ENCODE measurements at regions not wholly inside any gene's neighbourhood (a gene's known extent, or its start where the extent isn't known, plus 50 kb on each side); places are given as distances from the start of the nearest gene placed in this dataset.
"Not testable (repeated sequence)": the region's sequence is repeated elsewhere in the genome, so short reads cannot be mapped to it uniquely, and the experiment has no call there.

DNA sequence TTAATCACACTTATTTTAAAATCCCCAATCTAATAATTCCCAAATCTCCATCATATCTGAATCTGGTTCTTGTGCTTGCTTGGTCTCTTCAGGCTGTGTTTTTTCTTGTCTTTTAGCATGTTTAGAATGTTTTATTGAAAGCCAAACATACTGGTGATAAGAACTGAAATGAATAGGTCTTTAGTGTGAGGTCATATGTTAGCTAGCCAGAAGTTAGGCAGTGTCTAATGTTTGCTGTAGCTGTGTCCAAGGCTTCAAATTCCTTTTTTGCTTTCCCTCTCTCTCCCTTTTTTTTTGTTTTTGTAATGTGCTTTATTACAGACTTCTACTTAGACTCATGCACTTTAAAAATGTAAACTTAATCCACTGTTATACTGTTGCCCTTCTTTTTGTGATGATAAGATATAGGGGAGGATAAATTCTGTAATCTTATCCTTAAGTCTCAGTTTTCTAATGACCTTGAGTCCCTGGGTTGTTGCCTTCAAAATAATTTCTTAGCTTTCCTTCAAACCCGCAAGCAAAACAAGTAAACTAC is 725.1 kb downstream of the BRINP3 start:
- no peak for DNase-seq (ENCODE audit: low spot score)

DNA sequence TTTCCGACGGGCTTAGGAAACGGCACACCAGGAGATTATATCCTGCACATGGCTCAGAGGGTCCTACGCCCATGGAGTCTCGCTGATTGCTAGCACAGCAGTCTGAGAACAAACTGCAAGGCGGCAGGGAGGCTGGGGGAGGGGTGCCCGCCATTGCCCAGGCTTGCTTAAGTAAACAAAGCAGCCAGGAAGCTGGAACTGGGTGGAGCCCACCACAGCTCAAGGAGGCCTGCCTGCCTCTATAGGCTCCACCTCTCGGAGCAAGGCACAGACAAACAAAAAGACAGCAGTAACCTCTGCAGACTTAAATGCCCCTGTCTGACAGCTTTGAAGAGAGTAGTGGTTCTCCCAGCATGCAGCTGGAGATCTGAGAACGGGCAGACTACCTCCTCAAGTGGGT is 722.6 kb downstream of the BRINP3 start:
- DNase-seq (ENCODE audit: low spot score), result not testable (repeated sequence)

DNA sequence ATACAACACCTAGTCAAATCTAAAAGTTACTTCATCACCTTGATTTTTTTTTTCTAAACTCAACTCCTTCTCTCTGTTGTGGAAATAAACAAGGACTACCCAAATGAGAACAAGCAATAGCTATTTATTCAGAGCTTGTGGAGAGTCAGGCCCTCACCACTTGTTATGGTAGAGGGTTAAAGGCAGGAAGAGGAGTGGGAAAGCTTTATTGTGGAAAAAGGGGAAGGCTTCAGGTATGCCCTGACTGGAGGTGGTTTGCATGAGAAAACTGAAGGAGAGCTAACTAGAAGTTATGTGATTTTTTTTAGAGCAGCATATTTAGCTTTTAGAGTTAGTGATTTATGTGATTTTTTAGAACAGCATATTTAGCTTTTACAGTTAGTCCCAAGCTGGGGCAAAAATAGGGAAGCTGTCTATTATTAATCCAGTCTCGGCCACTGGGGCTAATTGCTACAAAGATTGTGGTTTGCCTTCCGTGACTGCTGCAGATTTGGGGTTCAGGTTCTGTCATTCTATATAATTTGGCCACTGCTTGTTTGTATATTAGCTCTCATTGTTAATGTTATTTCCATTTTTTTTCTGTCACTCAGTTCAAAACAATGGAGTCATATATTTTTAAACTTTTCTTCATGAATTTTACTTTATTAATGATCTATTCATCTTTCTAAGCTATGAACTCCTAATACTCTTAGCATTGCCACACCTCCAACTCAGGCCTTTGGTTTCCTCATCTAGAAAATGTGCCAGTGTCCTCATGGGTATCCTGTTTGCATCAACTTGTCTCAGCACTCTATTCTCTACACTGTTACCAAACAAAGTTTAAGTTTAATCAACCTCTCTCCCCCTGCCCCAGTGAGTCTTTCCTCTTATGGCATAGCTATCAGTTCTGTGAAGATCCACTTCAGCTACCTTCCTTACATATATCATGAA is 713.0 kb downstream of the BRINP3 start:
- DNase-seq (ENCODE audit: low spot score), result no peak

DNA sequence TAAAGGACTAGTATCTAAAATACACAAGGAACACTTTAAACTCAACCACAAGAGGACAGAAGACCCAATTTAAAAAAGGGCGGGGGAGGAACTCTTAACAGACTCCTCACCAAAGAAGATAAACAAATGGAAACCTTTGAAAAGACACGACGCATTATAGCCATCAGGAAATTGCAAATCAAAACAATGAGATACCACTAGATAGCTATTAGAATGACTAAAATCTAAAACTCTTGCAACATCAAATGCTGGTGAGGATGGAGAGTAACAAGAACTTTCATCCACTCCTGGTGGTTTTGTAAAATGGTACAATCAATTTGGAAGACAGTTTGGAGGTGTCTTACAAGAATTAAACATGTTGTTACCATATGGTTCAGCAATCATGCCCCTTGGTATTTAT is 708.2 kb downstream of the BRINP3 start:
- DNase-seq (ENCODE audit: low spot score), result no peak

DNA sequence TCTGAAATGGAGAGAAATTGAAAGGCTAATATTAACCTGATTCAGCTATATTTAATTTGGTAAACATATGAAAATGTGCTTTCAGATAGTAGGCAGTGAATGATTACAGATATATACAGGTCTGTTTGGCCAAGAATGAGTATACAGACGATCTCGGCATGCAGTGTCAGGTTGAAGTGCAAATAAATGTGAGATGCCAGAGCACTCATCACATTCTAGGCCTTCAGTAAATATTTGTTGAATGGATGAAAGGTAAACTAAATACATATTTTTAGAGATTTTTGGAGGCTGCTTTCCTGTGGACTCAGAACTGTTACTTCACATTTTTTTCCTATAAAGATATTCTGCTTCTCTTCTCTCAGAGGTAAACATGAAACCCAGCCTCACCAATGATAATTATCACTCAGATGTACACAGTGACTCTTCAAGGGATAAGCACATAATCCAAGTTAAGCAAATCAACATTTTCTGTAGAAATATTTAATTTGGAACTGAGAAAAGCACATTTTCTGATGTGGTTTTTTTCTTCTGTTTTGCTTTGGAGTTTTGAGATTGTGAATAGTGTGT is 702.9 kb downstream of the BRINP3 start:
- DNase-seq (ENCODE audit: low spot score), result no peak

DNA sequence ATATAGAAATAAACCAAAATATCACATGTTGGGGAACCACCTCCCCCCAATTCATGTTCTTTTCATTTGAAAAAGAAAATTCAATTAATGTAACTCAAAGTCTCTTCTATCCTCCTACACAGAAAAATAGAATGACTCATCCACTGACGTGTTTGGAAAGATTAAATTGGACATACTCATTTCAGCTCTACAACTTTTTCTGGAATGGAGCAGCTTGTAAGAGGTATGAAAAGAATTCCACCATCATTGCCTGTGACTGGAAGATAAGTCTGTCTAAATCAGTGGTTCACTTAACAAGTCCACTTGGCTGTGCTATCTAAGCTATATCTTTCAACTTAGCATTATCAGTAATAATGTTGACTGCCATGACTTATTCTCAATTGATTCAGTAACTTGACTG is 702.3 kb downstream of the BRINP3 start:
- no peak for DNase-seq (ENCODE audit: low spot score)

DNA sequence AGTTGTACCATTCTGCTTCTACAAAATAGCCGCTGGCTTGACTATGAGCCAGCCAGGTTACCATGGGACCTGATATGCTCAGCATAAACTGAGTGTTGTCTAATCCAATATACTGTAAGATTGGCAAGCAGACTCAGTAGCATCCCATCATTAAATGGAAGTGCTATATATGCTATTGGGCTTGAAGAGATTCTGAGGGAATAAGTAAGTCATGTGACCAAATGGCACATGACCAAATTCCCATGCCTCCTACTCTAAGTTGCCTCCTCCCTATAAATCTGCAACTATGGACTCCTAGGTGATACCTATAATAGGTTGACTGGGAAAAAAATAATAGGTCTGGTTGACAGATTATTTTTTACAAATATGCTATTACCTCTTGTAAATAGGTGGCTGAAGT is 698.6 kb downstream of the BRINP3 start:
- no peak for DNase-seq (ENCODE audit: low spot score)

DNA sequence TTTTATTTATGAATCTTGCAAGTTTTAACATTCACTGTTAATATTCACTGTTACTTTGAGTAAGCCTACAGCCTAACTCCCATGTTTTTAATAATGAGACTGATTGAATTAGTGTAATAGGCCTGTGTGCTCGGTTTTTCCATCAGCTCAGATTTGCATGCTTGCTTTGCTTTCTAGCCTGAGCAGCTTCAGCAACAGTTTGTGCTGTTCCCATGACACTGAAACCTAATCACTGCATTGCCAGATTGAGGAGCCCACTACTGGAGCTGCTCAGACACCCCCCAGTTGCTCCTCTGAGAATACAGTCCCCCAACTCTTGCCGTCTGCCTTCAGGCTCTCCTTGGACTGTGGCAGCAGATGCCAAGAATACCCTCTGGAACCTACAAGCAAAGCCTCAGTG is 695.4 kb downstream of the BRINP3 start:
- DNase-seq (ENCODE audit: low spot score), result no peak

DNA sequence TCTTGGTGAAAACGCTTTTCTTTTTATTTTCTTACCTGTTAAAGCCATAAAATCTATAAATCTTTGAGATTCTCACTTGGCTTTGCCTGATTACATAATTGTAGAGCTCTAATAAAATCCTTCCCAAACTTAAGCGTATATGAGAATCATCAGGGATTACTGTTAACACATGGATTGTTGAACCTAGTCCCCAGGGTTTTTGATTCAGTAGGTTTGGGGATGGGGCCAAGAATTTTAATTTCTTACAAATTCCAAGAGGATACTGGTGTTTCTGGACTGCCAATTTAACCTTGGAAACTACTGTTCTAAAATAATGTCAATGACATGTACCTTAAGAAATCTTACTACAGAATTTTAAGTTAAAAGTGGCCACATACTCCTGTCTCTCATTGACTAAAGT is 694.2 kb downstream of the BRINP3 start:
- no peak for DNase-seq (ENCODE audit: low spot score)

DNA sequence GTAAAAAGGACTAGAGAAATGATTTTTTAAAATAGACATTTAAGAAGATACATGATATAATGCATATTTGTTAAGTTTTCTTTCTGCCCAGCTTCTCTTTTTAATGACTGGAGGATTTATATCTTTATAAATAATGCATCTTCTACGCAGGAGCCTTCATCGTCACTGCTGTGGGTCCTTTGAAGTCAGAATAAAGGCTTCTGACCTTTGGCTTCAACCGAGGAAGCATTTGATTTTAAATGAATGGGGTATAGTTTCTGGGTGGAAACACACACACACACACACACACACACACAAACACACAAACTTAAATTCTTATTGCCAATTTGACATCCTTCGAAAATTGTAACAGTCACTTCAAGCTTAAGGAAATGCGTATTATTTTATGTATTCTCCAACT is 690.9 kb downstream of the BRINP3 start:
- no peak for DNase-seq (ENCODE audit: low spot score)

DNA sequence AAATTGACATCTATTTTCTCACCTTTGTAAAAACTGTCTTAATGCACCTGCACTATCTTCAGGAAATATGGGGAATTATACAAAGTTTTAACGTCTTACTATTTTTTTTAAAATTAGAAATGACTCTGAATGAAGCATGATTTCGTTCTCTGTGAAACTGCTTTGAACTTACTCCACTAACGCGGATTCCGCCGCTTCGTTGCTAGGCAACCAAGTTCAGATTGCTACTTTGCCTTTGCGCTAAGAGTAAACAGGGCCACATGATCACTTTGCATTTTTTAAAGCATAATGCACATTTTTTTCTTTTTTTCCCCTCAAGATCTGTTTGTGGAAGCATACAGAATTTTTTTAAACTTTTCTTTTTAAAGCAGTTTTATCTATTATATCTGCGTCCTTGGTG is 690.5 kb downstream of the BRINP3 start:
- DNase-seq (ENCODE audit: low spot score), result no peak

DNA sequence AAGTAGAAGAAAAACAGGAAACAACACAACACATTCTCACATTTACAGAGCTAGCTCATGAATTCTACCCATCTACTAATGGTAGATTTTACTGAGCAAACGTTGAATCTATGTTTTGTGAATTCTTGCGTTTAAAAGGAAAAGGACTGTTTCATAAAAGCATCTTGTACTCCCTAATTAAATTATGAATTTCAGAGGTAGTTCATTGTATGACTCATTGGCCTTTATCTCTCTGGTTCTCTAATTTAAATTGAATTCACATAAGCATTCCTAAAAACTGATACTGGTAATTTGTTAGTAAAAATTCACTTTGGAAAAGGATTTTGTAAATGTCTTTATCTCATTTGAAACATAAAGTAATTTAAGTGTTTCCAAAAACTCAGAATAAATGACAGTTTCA is 687.3 kb downstream of the BRINP3 start:
- no peak for DNase-seq (ENCODE audit: low spot score)

DNA sequence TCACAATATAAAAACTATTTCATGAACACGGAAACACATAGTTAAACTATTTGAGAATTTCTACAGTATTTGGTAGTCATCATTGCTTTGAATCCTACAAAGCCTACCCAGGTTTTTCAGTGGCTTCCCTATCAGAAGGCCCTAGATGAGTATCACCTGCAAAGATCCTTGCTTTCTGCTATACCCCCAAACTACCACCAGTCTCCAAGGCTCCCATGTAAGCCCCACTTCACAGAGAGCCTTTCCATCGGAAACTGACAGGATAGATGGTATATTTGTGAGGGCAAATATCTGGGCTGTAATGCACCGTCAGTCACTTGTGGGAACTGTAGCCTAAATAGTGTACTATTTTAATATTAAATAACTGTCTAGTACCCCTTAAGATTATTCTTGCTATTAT is 674.3 kb downstream of the BRINP3 start:
- peak; percentile 23 for DNase-seq (ENCODE audit: low spot score)

DNA sequence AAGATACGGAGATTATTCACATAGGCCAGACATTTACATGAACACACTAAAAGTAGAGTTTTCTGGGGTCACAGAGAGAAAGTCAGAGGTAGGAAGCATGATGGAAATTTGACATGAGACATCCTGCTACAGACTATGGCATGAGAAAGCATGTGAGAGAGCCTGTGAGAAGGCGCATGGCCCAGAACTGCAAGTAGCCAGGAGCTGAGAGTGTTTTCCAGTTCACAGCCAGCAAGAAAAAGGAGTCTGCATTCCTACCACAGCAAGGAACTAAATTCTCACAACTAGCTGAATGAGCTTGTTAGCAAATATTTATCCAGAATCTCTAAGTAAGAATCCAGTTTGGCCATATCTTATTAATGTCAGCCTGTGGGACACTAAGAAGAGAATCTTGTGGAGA is 673.3 kb downstream of the BRINP3 start:
- no peak for DNase-seq (ENCODE audit: low spot score)

DNA sequence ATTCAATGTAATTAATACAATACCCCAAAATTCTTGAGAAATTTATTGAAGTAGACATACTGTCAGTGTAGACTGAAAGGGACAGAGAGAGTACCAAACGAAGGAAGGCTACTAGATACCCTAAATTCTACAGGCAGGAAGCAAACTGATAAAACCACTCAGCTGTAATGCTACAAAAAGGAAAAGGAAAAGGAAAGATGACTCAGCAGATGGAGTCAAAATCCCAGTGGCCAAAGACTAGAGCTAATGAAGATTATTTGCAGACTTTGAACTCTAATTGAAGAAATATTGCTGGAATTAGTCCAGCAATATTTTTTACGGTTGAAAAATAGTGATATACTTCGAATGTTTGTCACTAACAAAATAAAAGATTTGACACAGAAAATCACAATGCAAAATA is 671.9 kb downstream of the BRINP3 start:
- no peak for DNase-seq (ENCODE audit: low spot score)

DNA sequence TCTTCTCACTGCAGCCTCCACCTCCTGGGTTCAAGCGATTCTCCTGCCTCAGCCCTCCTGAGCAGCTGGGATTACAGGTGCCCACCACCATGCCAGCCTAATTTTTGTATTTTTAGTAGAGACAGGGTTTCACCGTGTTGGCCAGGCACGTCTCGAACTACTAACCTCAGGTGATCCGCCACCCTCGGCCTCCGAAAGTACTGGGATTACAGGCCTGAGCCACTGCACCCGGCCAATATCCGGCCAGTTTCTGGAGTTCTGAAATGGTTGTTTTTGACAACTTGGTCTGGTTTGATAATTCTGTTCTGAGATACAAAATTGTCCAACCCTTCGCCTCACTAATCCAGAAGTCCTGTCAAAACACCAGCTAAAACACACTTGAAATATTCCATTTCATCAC is 667.0 kb downstream of the BRINP3 start:
- DNase-seq (ENCODE audit: low spot score), result not testable (repeated sequence)

DNA sequence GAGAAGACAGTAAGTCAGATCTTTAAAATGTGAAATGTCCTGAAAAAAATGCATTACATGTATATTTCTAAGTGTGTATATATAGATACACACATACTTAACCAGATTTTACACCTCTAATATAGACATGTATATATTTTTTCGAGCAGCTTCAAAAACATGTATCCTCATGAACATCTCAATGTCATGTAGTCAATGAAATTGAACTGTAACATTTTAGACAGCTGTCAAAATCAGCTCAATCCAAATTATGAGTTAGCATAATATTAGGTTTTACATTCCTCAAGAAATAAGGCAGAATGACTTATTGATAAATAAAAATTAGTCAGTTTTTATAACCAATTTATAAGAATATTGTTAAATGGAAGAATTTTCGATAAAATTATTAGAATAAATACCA is 665.7 kb downstream of the BRINP3 start:
- no peak for DNase-seq (ENCODE audit: low spot score)

DNA sequence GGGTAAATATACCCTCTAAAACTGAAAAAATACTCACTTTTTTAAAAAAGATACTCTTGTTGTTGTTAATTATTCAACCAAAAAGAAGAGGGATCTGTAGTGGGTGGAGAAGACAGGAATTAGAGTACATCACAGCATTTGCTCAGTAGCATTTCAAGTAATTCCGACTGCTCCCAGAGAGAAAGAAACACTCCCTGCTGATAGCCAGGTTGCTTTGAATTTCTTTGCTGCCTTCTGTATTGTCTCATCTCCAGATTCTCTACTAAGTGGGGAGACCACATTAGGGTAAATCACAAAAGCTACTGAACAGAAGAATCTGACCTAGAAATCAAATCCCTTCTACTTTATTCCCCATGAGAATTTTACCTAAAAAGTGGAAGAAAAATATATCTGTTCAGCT is 661.1 kb downstream of the BRINP3 start:
- DNase-seq (ENCODE audit: low spot score), result no peak

DNA sequence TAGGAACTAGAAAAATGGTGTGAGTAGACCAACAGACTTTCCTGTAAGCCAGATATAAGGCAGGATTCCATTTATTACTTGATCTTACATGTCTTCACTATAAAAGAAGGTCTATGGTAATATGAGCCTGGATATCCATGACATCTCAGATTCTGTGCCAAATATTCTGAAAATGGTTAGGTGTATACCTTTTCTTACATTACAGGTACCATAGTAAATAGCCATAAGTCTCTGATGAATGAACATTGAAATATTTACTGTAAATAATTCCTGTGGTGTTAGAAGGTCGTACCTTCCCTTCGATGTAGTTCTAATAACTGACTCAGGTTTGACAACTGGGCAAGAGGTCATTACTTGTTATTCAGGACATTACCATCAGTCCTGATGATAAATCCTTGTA is 657.9 kb downstream of the BRINP3 start:
- DNase-seq (ENCODE audit: low spot score), result no peak

DNA sequence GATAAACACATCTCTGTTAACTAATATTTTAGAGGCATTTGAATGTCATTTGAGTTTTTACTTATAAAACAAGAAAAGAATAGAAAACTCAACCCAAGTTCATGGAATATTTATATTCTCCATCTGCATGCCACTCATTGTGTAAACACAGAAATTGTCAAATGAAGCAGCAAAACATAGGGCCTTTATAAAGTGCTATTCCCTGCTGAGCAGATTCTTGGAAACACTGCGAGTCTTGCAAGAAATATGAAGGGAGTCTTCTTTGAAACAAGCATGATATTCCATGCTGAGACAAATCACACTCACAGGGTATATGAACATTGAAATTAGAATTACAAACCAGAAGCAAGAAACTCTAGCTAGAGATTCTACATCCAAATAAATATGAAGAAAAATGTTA is 655.8 kb downstream of the BRINP3 start:
- DNase-seq (ENCODE audit: low spot score), result no peak

DNA sequence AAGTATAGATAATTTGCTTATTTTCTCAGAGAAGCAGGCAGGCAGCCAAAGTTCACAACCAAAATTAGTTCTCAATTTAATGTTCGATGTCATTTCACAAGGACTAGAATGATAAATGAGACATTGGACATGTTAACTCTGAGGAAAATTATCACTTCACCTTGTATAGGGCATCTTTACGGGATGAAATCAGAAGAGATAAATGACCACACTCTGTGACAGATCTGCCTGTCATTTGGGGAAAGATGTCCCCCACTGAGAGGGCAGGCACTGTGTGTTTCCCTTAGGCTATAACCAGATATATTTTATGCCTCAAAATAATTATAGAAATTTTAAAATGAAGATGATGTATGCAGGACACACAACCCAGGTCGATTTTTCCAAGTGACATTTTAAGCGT is 642.9 kb downstream of the BRINP3 start:
- DNase-seq (ENCODE audit: low spot score), result no peak

DNA sequence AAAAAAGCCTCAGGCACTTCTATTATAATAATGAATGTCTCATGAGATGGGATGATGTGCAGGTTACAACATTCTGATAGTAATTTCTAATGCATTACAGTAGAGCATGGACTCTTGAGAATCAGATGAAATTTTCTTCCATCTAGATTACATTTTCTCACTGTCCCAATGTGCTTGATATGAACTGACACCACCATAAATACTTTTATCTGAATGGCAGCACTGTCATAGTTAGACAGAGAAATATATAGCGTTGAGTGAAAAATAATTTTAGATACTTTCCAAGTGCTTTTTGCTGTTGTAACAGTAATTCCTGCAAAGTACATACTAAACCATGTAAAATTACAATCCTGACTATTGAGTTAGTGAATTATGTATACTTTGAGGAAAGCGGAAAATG is 630.1 kb downstream of the BRINP3 start:
- DNase-seq (ENCODE audit: low spot score), result no peak

DNA sequence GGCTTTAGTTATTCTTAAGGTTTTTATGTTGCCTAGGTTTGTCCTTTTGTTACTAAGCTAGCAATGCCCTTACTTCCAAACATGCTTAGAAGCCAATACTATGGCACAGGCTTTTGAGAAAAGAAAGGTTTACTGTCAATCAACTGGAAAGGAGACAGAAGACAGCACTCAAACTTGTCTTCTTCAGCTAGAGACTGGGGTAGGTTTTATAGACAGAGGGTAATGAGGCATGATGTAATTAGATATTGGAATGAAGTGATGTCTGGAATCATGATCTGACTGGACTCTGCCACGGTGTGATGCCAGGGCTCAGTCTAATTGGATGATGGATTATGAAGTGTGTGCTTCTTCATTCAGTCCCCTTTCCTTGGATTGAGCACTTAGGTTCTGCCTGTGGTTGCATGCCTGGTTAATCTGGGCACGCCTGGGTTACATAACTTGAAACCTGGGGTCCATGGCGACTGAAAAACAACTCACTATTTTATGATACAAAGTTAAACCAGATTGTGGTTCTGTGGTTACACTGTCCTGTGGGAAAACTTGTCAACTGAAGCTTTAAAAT is 625.8 kb downstream of the BRINP3 start:
- DNase-seq (ENCODE audit: low spot score), result peak; percentile 52
